Frontal cortex (tissue), 3 donors: ENCODE measurements at regions not wholly inside any gene's neighbourhood (a gene's known extent, or its start where the extent isn't known, plus 50 kb on each side); places are given as distances from the start of the nearest gene placed in this dataset.
A peak's percentile ranks its signal among the peaks of the same experiment; 100 is the strongest.

Experiments
- DNase-seq, 2 donors: peaks; one replicate each; pipeline ENCODE4 v3.0.0; 2012; ENCODE audit warnings: low spot score in 2 of 2
- FAIRE-seq: peaks from 2 replicates; lab custom pipeline; 2012; peaks lifted over from hg19 to GRCh38; lab: Jason Lieb, UNC
- donor health status: control.
- donor health status: control.
- donor health status: control.

GRCh38 chr16:85435286-85435685 is 177.8 kb upstream of the GSE1 start:
- DNase-seq, result no peak
- FAIRE-seq, result no peak

GRCh38 chr16:85435700-85436099 is 177.4 kb upstream of the GSE1 start:
- DNase-seq (no peak), FAIRE-seq (no peak)

- FAIRE-seq, result no peak
- no peak for DNase-seq
Observed at GRCh38 chr16:85436207-85436606, 176.9 kb upstream of the GSE1 start.

DNA sequence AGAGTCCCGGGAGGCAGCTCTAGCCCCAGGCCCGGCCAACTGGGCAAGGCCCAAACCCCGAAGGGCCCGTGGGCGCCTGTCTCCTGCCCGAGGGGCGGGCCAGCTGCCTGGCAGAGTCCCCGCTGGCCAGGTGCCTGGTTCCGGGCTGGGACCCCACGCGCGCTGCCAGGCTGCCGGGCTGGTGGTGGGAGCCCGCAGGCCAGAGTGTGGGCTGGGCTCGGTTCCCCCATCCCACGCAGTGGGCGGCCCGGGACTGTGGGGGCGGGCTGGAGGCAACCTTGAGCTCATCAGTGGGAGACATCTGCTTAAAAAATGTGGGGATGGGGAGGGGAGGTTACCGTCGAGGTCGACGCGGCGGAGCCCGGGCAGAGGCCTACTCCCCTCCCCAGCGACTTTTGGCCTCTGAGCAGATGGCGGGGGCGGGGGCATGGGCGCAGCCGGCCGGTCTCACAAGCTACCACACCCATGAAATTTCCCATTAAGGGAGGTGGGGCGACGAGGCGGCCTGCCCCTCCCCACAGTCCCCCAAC is 176.4 kb upstream of the GSE1 start:
- FAIRE-seq (no peak), DNase-seq (no peak)

DNA sequence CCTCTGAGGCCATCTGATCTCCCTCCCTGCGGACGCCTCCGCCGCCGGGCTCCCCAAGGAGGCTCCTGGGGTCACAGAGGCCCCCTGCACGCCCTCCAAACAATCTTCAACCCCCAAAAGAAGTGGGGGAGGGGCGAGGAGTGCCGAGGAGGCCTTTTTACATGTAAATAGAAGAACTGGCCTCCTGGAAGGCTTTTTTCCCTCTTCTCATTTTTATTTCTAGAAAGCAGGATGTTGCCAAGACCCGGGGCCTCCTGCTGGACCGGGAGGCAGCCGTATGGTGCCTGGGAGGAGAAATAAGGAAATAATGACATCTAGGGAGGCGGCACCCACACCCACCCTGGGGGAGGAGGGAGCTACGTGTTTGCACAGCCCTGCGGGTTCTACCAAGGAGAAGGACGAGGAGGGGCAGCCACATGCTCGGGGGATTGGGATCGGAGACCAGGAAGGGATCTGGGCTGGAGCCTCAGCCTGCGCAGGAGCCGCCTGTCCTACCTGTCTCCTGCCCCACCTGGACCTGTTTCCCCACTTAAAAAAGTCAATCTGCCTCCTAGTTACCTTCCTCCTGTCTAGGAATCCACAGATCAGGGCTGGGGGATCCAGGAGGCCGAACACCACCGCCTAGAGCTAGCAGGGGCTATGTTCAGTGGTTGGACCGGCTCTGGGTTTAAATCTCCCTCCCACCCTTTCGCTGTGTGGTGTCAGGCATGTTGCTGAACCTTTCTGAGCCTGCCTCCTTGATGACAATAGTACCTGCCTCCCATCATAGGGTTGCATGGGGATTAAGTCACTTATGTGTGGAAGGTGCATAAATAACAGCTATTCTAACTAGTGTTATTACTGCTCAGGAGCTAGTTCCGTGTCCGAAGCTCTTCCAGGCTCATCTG is 175.7 kb upstream of the GSE1 start:
- FAIRE-seq (no peak), DNase-seq (peak in 1 of 2 donors; percentile 66)

DNA sequence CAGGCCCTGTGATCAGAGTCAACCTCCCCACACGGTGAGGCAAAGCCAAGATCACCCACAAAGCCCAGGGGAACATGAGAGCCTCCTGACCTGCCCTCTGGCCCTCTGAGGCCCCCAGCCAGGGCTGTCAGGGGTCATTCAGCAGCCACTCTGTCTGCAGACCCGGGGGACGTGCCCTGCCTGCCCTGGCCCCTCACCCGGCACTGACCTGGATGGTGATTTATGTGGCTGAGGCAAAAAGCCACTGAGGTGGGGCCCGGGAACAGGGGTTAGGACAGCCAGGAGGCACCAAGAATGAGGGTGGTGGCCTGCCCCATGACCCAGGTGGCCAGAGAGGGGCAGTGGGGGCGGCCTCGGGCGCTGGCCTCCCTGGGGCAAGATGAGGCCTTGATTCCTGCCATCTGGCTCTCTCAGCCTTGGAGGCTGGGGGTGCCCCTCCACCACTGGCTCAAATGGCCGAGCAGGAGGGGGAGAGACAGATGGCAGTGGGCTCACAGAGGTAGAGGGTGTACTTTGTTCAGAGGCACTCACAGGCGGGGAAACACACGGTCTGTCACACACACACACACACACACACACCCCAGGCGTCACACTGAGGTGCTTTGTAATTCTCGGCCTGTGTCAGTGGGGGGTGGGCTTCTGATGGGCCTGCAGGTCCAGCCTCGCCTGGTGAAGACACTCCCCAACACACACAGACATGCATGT is 174.0 kb upstream of the GSE1 start:
- DNase-seq (no peak), FAIRE-seq (no peak)

DNA sequence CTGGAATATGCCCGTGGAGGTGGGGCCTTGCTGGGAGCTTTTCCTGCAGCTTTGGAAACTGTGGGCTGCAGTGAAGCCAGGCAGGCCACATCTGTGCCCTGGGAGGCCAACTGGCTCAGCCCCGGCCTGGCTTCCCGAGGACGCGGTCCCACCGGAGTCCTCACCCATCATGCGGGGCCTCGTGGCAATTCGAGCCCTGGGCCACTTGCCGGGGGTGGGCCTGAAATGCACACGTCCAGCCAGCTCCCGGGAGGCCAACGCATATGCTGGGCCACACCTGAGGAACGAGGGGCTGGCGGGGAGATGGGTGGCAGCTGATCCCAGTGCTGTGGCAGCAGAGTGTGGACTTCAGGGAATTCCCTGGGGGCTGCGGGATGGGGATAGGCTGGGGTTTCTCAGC is 172.4 kb upstream of the GSE1 start:
- no peak for DNase-seq
- no peak for FAIRE-seq

- no peak for DNase-seq
- no peak for FAIRE-seq
Observed at GRCh38 chr16:85441189-85441889, 171.8 kb upstream of the GSE1 start.

DNA sequence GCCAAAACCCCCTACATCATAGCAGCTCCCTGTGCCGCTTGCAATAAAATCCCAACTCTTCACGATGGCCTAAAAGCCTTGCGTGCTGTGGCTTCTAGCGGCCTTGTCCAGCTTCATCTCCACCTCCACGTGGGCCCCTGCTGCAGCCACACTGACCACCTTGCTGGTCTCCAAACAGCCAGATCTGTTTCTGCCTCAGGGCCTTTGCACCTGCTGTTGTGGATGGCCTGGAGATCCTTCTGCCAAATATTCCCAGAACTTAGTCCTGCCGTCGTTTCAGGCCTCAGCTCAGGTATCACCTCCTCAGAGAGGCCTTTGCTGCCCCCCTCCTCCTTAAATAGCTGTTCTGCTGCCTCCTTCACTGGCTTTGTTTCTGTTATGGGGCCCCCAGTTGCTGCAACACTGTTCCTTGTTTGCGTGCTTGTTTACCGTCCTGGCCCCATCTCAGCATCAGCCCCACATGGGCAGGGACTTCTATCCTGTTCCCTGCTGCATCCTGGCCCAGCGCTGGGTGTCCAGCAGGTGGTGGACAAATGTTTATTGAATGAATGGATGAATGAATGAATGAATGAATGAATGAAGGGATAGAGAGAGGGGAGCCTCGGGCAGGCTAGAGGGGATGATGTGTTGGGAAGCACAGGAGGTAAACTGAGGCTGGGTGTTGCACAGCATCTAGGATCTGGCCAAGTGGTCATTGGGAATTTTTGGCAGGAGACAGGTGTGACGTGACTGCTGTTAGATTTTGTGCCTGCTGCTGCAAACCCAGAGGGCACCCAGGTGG is 171.0 kb upstream of the GSE1 start:
- no peak for DNase-seq
- no peak for FAIRE-seq

DNA sequence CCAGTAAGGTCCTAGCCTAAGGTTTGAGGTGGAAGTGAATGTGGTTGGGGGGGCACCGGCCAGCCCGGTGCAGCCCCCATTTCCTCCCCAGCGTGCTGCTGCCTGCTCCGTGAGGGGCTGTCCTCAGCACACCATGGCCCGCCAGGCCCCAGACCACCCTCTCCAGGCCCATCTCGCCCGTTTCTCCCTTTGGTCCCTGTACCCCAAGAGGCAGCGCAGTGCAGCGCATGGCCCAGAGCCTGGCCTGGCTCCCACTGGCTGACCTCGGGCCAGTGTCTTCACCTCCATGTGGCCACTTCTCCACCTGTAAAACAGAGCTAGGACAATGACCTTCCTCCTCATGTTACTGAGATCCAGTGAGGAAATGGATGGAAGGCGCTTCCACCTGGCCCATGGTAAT is 170.0 kb upstream of the GSE1 start:
- no peak for FAIRE-seq

GRCh38 chr16:85443531-85443930 is 169.6 kb upstream of the GSE1 start:
- no peak for DNase-seq
- FAIRE-seq, result no peak

More for the DNA sequence above, 170.0 kb upstream of the GSE1 start:
- DNase-seq, result no peak

GRCh38 chr16:85445064-85445778 is 167.9 kb upstream of the GSE1 start:
- FAIRE-seq, result no peak

DNA sequence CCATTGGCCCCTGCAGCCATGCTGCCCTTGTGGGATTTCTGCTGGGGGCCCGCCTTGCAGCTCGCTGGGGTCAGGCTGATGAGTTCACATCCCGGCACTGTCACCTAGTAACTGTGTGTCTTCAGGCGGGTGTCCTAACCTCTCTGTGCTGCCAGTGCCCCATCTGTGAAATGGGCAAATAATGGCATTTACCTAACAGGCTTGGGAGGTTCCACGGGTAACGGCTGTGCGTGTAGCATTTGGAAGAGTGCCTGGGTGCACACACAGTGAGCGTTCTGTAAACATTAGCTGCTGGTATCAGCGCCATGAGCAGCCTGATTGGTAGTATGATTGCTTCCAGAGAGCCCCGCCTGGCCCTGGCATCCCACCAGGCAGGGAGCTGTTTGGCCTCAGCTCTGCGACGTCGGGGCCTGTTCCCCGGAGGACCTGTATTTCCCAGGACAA is 167.3 kb upstream of the GSE1 start:
- DNase-seq (no peak), FAIRE-seq (no peak)

More at GRCh38 chr16:85445064-85445778, 167.9 kb upstream of the GSE1 start:
- peak in 1 of 2 donors; percentile 53 for DNase-seq

DNA sequence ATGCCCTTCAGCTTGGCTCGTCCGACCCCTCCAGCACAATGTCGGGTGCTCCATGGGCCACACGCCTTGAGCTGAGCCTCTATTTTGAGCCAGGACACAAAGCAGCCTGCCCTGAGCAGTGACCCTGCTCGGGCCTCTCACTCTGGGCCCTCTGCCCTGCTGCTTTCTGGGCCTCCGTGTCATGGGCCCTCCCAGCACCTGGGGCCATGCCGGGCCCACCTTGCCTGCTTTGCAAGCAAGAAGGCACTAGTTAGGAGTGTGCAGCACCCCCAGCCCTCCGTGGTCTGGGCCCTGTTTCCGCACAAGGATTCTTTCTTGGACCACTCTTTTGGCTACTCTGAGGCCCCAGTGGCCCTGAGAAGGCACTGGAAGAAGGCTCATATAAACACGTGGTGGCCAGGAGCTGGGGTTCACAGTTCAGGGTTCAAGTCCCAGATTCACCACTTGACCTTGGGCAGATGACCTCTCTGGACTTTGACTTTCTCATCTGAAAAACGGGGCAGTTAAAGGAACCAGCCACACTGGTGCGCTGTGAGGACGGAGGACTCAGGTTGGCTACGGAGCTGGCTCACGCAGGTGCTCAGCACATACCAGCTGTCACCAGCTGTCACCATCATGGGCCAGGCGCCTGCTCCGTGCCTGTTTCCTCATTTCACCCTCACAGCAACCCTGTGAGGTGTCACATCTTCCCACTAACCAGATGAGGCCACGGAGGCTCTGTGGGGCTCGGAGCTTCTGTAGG is 166.0 kb upstream of the GSE1 start:
- no peak for FAIRE-seq

DNA sequence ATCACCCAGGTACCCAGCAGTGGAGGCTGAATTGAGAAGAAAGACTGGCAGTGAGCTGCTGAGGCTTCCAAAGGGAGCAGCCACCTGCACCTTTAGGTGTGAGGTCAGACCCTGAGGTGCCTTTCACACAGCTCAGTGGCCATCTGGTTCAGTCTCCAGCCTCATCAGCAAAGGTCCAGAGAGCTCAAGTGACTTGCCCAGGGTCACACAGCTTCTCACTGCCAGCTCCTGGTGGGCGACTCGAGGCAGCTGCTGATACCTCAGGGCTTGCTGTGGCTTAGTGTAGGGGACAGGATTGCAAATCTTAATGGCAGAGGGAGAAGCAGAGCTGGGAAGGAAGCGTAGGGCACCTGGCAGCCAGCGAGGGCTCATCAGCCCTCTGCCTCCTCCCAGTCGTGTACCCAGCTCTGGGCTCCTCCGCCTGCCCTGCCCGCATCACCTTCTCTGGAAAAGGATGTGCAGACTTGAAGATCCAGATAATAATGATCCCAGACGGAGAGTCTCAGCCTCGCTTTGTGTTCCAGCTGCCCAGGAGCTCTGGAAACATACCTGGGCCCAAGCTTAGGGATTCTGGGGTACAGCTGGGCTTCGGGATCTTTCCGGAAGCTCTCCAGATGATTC is 165.3 kb upstream of the GSE1 start:
- DNase-seq (no peak), FAIRE-seq (no peak)

More for the DNA sequence above, 166.0 kb upstream of the GSE1 start:
- DNase-seq, result no peak

DNA sequence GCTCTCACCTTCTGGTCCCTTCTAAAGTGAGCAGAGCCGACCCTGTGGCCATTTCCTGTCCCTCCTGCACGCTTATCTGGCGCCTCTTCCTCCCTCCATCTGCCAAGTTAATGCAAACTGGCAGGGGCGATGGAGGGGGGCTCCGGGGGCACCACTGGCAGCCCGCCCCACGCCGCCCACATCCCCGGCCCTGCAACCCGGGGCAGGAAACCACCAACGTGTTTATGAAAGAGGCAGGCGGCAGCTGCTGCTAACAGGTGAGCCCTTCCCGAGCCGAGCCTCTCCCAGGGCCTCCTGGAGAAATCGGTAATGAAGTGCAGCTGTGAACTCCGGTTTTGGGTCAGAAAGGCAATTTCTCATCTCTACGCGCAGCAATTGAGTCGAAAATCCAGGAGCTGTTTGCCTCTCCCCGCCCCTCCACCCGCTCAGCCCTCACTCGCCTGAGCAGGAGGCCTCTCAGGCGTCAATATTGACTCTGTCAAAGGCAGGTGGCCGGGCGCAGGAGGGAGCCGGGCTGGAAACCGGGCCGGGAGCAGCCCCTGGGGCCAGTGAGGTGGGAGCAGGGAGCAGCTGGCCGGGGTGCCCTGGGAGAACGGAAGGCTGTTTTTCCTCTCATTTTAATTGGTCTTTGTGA is 164.4 kb upstream of the GSE1 start:
- DNase-seq (no peak), FAIRE-seq (no peak)

GRCh38 chr16:85449191-85449884 is 163.8 kb upstream of the GSE1 start:
- no peak for DNase-seq
- no peak for FAIRE-seq
